H9 (cell line): ENCODE measurements at regions not wholly inside any gene's neighbourhood (a gene's known extent, or its start where the extent isn't known, plus 50 kb on each side); places are given as distances from the start of the nearest gene placed in this dataset.

Experiments
- DNase-seq: peaks from one replicate; pipeline ENCODE4 v3.0.0-alpha.2; 2017
- H2AFZ ChIP-seq: one replicate; pipeline ENCODE4 v1.6.1; 2013; ENCODE audit warnings: mild to moderate bottlenecking, low read length, control low read depth, moderate library complexity
- H2AK5ac ChIP-seq: 2 replicates; pipeline ENCODE4 v1.6.1; 2013; ENCODE audit warnings: low read length, control low read depth, mixed read lengths; ENCODE audit not compliant: insufficient read length
- H2BK120ac ChIP-seq: one replicate; pipeline ENCODE4 v1.6.1; 2013; ENCODE audit warnings: low read depth, mild to moderate bottlenecking, low read length, control low read depth, inconsistent platforms; ENCODE audit not compliant: poor library complexity, severe bottlenecking
- H2BK12ac ChIP-seq: 2 replicates; pipeline ENCODE4 v1.6.1; 2013; ENCODE audit warnings: low read length, control low read depth, mixed read lengths, low read depth; ENCODE audit not compliant: insufficient read length
- H2BK15ac ChIP-seq: 2 replicates; pipeline ENCODE4 v1.6.1; 2013; ENCODE audit warnings: low read depth, low read length, control low read depth
- H2BK20ac ChIP-seq: one replicate; pipeline ENCODE4 v1.6.1; 2013; ENCODE audit warnings: low read depth, mild to moderate bottlenecking, low read length, control low read depth, inconsistent platforms; ENCODE audit not compliant: poor library complexity, severe bottlenecking
- H2BK5ac ChIP-seq: 2 replicates; pipeline ENCODE4 v1.6.1; 2013; ENCODE audit warnings: low read length, control low read depth, mixed read lengths; ENCODE audit not compliant: insufficient read length
- H3K14ac ChIP-seq: 2 replicates; pipeline ENCODE4 v1.6.1; 2013; ENCODE audit warnings: low read length, control low read depth; ENCODE audit not compliant: insufficient read depth
- H3K18ac ChIP-seq: 2 replicates; pipeline ENCODE4 v1.6.1; 2013; ENCODE audit warnings: low read depth, mild to moderate bottlenecking, mixed read lengths, low read length, control low read depth; ENCODE audit not compliant: insufficient read length
- H3K23ac ChIP-seq: 2 replicates; pipeline ENCODE4 v1.6.1; 2013; ENCODE audit warnings: low read length, control low read depth, mixed read lengths, low read depth; ENCODE audit not compliant: insufficient read length
- H3K23me2 ChIP-seq: 2 replicates; pipeline ENCODE4 v1.6.1; 2013; ENCODE audit warnings: low read depth, mild to moderate bottlenecking, mixed read lengths, low read length, control low read depth; ENCODE audit not compliant: insufficient read length, poor library complexity, severe bottlenecking
- H3K27ac ChIP-seq: 2 replicates; pipeline ENCODE4 v1.5.1; 2013; ENCODE audit warnings: low read length, control low read depth, mixed read lengths, low read depth; ENCODE audit not compliant: insufficient read length
- H3K27me3 ChIP-seq: 2 replicates; pipeline ENCODE4 v1.6.1; 2013; ENCODE audit warnings: low read length, control low read depth, inconsistent platforms; ENCODE audit not compliant: insufficient read depth
- H3K4ac ChIP-seq: 2 replicates; pipeline ENCODE4 v1.6.1; 2013; ENCODE audit warnings: low read depth, mild to moderate bottlenecking, control low read depth, inconsistent platforms, low read length, moderate library complexity
- H3K4me1 ChIP-seq: 2 replicates; pipeline ENCODE4 v1.6.1; 2013; ENCODE audit warnings: low read length, control low read depth, inconsistent platforms; ENCODE audit not compliant: insufficient read depth
- H3K4me2 ChIP-seq: 2 replicates; pipeline ENCODE4 v1.6.1; 2013; ENCODE audit warnings: low read length, control low read depth, mixed read lengths; ENCODE audit not compliant: insufficient read length, insufficient read depth
- H3K56ac ChIP-seq: 2 replicates; pipeline ENCODE4 v1.6.1; 2013; ENCODE audit warnings: low read depth, mild to moderate bottlenecking, mixed read lengths, low read length, control low read depth; ENCODE audit not compliant: insufficient read length
- H3K79me1 ChIP-seq: 2 replicates; pipeline ENCODE4 v1.6.1; 2013; ENCODE audit warnings: low read depth, mild to moderate bottlenecking, moderate library complexity, low read length, control low read depth, inconsistent platforms; ENCODE audit not compliant: insufficient read depth, poor library complexity, severe bottlenecking
- H3K79me2 ChIP-seq: 2 replicates; pipeline ENCODE4 v1.6.1; 2013; ENCODE audit warnings: low read length, control low read depth, inconsistent platforms; ENCODE audit not compliant: insufficient read depth
- H3K9ac ChIP-seq: 2 replicates; pipeline ENCODE4 v1.6.1; 2013; ENCODE audit warnings: low read length, control low read depth, mixed read lengths; ENCODE audit not compliant: insufficient read length; ENCODE audit errors: extremely low read depth
- H3K9me3 ChIP-seq: one replicate; pipeline ENCODE4 v1.6.1; 2013; ENCODE audit warnings: low read depth, low read length, inconsistent platforms; ENCODE audit not compliant: control insufficient read depth
- H3T11ph ChIP-seq: one replicate; pipeline ENCODE4 v1.6.1; 2013; ENCODE audit warnings: mild to moderate bottlenecking, low read length, control low read depth, inconsistent platforms
- H4K20me1 ChIP-seq: one replicate; pipeline ENCODE4 v1.6.1; 2013; ENCODE audit not compliant: control insufficient read depth, insufficient read length, insufficient read depth
- H4K5ac ChIP-seq: 2 replicates; pipeline ENCODE4 v1.6.1; 2013; ENCODE audit warnings: low read depth, mild to moderate bottlenecking, mixed read lengths, low read length, control low read depth; ENCODE audit not compliant: insufficient read length
- H4K8ac ChIP-seq: replicated peaks from 2 replicates; pipeline ENCODE4 v1.6.1; 2013; ENCODE audit warnings: low read length, control low read depth, mixed read lengths, low read depth; ENCODE audit not compliant: insufficient read length
- H4K91ac ChIP-seq: 2 replicates; pipeline ENCODE4 v1.6.1; 2013; ENCODE audit warnings: low read depth, mild to moderate bottlenecking, moderate library complexity, mixed read lengths, low read length, control low read depth; ENCODE audit not compliant: insufficient read length
- H3K27ac Mint-ChIP-seq, 3 experiments: 2 replicates in 2 of 3; 3 replicates in 1 of 3; pipeline ENCODE4 v1.8.0; 2020 to 2021; ENCODE audit warnings: mixed read lengths in 3 of 3, mild to moderate bottlenecking in 1 of 3, moderate library complexity in 1 of 3
- H3K27me3 Mint-ChIP-seq: 2 replicates; pipeline ENCODE4 v1.8.0; 2021; ENCODE audit warnings: low read depth, mild to moderate bottlenecking, moderate library complexity, mixed read lengths
- H3K36me3 Mint-ChIP-seq, 3 experiments: 2 replicates in 2 of 3; 3 replicates in 1 of 3; pipeline ENCODE4 v1.8.0; 2020 to 2021; ENCODE audit warnings: low read depth in 3 of 3, mixed read lengths in 3 of 3; ENCODE audit not compliant: insufficient read depth in 1 of 3
- H3K4me1 Mint-ChIP-seq, 2 experiments: 2 replicates each; pipeline ENCODE4 v1.8.0; 2020; ENCODE audit warnings: mixed read lengths in 2 of 2
- H3K4me3 Mint-ChIP-seq, 2 experiments: 2 replicates in 1 of 2; 3 replicates in 1 of 2; pipeline ENCODE4 v1.8.0; 2020 to 2021; ENCODE audit warnings: mild to moderate bottlenecking in 2 of 2, mixed read lengths in 2 of 2, moderate library complexity in 1 of 2
- H3K9me3 Mint-ChIP-seq, 2 experiments: 2 replicates in 1 of 2; 3 replicates in 1 of 2; pipeline ENCODE4 v1.8.0; 2020; ENCODE audit warnings: mild to moderate bottlenecking in 2 of 2, mixed read lengths in 2 of 2, moderate library complexity in 1 of 2
- CTCF ChIP-seq: fragments of 200-600 bp; sonication (generic); conservative IDR thresholded peaks from 3 replicates; pipeline ENCODE4 v1.8.0; 2021; ENCODE audit warnings: antibody characterized with exemption, mild to moderate bottlenecking
- WGBS: extraction: QIAGEN DNeasy Blood & Tissue Kit; methylation state at CpG from one replicate; pipeline ENCODE4 v1.1.7; 2013; ENCODE audit warnings: missing lambda C conversion rate, low lambda C conversion rate, mixed read lengths; ENCODE audit not compliant: insufficient read length; ENCODE audit errors: extremely low coverage; 5-methylcytosine and 5-hydroxymethylcytosine counted together

- H3K4me1 Mint-ChIP-seq = peaks cover 6 to 8% of the 10 kb centered on the region in 2 experiments
- H3K27me3 Mint-ChIP-seq = peaks cover 5% of the 10 kb centered on the region
- Histone ChIP-seq H4K20me1 (no peaks in the 10 kb centered on the region), H2BK20ac (no peak overlapping the region), H3K79me2 (no peaks in the 10 kb centered on the region), H3T11ph (no peak overlapping the region), H2BK12ac (no peak overlapping the region), H3K14ac (no peak overlapping the region), H4K91ac (no peak overlapping the region), H4K8ac (no peak overlapping the region), H3K23ac (no peak overlapping the region), H3K4me2 (no peak overlapping the region), H2AFZ (no peak overlapping the region), H3K4ac (no peak overlapping the region), H2BK15ac (no peak overlapping the region; the same call in 1 of the 2 replicates), H3K27me3 (no peaks in the 10 kb centered on the region), H3K4me1 (no peaks in the 10 kb centered on the region), H3K79me1 (no peaks in the 10 kb centered on the region), H2BK120ac (no peak overlapping the region), H3K18ac (no peak overlapping the region), H2BK5ac (no peak overlapping the region), H4K5ac (no peak overlapping the region), H3K56ac (no peak overlapping the region), H3K9ac (no peak overlapping the region), H3K9me3 (no peaks in the 10 kb centered on the region), H3K27ac (no peak overlapping the region), H2AK5ac (no peak overlapping the region), H3K23me2 (no peaks in the 10 kb centered on the region)
- TF ChIP-seq CTCF = no peak
- peak overlapping the region in 1 of 3 experiments; percentile 14; a peak in 1 of 7 replicates for H3K27ac Mint-ChIP-seq
- no peaks in the 10 kb centered on the region for H3K9me3 Mint-ChIP-seq
- no peak overlapping the region for H3K4me3 Mint-ChIP-seq
- DNase-seq = no peak
- no CpG with 5 or more reads among the region's 36 CpGs for WGBS
- no peaks in the 10 kb centered on the region for H3K36me3 Mint-ChIP-seq
These were observed 121.9 kb downstream of the CRYAA start for GRCh38 chr21:43290421-43291346.
